A673 (cell line): ENCODE measurements at regions not wholly inside any gene's neighbourhood (a gene's known extent, or its start where the extent isn't known, plus 50 kb on each side); places are given as distances from the start of the nearest gene placed in this dataset.

ENCODE experiments used
- EZH2 ChIP-seq: fragments of 200-600 bp; sonication (generic); IDR thresholded peaks from 2 replicates; pipeline ENCODE4 v1.6.1; 2017; ENCODE audit warnings: borderline replicate concordance, low read depth, mild to moderate bottlenecking, mixed read lengths, antibody characterized with exemption, low read length; ENCODE audit not compliant: poor library complexity, severe bottlenecking
- TF ChIP-seq, protein P1 (sequence below): fragments of 300-800, 200-600 bp; sonication (generic); conservative IDR thresholded peaks from 2 replicates; pipeline ENCODE4 v1.5.1; 2017; ENCODE audit warnings: low read depth, mild to moderate bottlenecking, antibody characterized with exemption, low read length, moderate library complexity, mixed read lengths

DNA sequence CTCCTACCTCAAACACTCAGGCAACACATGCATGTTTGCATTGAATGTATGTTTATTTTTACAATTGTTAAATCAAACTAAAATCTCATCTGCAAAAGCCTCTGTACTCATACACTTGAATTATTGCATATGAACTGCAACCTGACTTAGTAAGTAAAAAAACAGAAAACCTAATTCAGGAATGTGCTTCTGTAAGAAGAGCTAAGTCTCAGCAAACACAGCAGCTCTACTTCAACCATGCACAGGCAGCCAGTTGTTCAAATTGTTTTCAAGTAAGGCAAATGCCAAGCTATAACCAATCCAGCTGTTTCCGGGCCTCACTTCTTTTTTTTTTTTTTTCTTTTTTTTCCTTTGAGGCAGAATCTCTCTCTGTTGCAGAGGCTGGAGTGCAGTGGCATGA is 93.5 kb upstream of the MALRD1 start:
- TF ChIP-seq, protein P1, sequence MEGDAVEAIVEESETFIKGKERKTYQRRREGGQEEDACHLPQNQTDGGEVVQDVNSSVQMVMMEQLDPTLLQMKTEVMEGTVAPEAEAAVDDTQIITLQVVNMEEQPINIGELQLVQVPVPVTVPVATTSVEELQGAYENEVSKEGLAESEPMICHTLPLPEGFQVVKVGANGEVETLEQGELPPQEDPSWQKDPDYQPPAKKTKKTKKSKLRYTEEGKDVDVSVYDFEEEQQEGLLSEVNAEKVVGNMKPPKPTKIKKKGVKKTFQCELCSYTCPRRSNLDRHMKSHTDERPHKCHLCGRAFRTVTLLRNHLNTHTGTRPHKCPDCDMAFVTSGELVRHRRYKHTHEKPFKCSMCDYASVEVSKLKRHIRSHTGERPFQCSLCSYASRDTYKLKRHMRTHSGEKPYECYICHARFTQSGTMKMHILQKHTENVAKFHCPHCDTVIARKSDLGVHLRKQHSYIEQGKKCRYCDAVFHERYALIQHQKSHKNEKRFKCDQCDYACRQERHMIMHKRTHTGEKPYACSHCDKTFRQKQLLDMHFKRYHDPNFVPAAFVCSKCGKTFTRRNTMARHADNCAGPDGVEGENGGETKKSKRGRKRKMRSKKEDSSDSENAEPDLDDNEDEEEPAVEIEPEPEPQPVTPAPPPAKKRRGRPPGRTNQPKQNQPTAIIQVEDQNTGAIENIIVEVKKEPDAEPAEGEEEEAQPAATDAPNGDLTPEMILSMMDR = no peak
- TF ChIP-seq EZH2 = no peak
